Gastroesophageal sphincter (tissue), 3 donors: ENCODE measurements at regions not wholly inside any gene's neighbourhood (a gene's known extent, or its start where the extent isn't known, plus 50 kb on each side); places are given as distances from the start of the nearest gene placed in this dataset.

ENCODE experiments used
- EP300 ChIP-seq: sonication (generic); formaldehyde crosslinking; IDR thresholded peaks from one replicate; pipeline ENCODE4 v1.6.1; 2017; ENCODE audit warnings: antibody characterized with exemption, mild to moderate bottlenecking
- POLR2A ChIP-seq, 2 donors: fragments of 450-650 bp; IDR thresholded peaks; one replicate each; pipeline ENCODE4 v1.6.1; 2017; ENCODE audit warnings: antibody characterized with exemption in 2 of 2, mild to moderate bottlenecking in 2 of 2, moderate library complexity in 1 of 2
- TF ChIP-seq, protein P1 (sequence below), 4 experiments: fragments of 200-600 bp in 2 of 4; fragments of 450-650 bp in 2 of 4; sonication (generic) in 1 of 4; IDR thresholded peaks; one replicate each; pipeline ENCODE4 v1.5.1; 2017 to 2019; ENCODE audit warnings: antibody characterized with exemption in 4 of 4, mild to moderate bottlenecking in 2 of 4, moderate library complexity in 2 of 4

DNA sequence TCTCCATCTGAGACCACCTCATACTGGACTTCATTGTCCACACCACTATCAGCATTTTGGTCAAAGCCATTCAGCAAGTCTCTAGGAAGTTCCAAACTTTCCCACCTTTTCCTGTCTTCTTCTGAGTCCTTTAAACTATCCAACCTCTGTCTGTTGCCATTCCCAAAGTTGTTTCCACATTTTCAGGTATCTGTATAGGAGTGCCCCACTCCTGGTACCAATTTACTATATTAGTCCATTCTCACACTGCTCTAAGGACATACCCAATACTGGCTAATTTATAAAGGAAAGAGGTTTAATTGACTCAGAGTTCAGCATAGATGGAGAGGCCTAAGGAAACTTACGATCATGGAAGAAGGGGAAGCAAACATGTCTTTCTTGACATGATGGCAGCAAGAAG is 292.2 kb upstream of the ATXN7L3B start:
- TF ChIP-seq, protein P1, sequence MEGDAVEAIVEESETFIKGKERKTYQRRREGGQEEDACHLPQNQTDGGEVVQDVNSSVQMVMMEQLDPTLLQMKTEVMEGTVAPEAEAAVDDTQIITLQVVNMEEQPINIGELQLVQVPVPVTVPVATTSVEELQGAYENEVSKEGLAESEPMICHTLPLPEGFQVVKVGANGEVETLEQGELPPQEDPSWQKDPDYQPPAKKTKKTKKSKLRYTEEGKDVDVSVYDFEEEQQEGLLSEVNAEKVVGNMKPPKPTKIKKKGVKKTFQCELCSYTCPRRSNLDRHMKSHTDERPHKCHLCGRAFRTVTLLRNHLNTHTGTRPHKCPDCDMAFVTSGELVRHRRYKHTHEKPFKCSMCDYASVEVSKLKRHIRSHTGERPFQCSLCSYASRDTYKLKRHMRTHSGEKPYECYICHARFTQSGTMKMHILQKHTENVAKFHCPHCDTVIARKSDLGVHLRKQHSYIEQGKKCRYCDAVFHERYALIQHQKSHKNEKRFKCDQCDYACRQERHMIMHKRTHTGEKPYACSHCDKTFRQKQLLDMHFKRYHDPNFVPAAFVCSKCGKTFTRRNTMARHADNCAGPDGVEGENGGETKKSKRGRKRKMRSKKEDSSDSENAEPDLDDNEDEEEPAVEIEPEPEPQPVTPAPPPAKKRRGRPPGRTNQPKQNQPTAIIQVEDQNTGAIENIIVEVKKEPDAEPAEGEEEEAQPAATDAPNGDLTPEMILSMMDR (IDR thresholded peaks at IDR 0.05): no peak
- TF ChIP-seq EP300 (no peak), POLR2A (IDR thresholded peaks at IDR 0.05) (no peak)
